Liver (tissue), 8 donors: ENCODE measurements at regions not wholly inside any gene's neighbourhood (a gene's known extent, or its start where the extent isn't known, plus 50 kb on each side); places are given as distances from the start of the nearest gene placed in this dataset.

Experiments
- DNase-seq: peaks from one replicate; pipeline ENCODE4 v3.0.0-alpha.2; 2017; ENCODE audit warnings: low spot score
- H3K27ac ChIP-seq, 2 donors: one replicate each; pipeline ENCODE4 v1.7.0; 2013; ENCODE audit warnings: inconsistent platforms in 2 of 2, low read length in 2 of 2, control low read depth in 1 of 2, low read depth in 1 of 2, mild to moderate bottlenecking in 1 of 2
- H3K27me3 ChIP-seq, 4 donors: one replicate each; pipeline versions ENCODE4 v1.6.1 to v1.7.0; 2013; ENCODE audit warnings: low read length in 3 of 4, inconsistent platforms in 1 of 4, mild to moderate bottlenecking in 1 of 4, moderate library complexity in 1 of 4; ENCODE audit not compliant: control insufficient read depth in 4 of 4, insufficient read depth in 4 of 4
- H3K36me3 ChIP-seq, 4 donors: one replicate each; pipeline versions ENCODE4 v1.6.1 to v1.7.0; 2013; ENCODE audit warnings: low read length in 3 of 4, mild to moderate bottlenecking in 3 of 4, low read depth in 1 of 4, moderate library complexity in 1 of 4; ENCODE audit not compliant: control insufficient read depth in 4 of 4, insufficient read depth in 3 of 4
- H3K4me1 ChIP-seq, 4 donors: one replicate each; pipeline versions ENCODE4 v1.6.1 to v1.7.0; 2013; ENCODE audit warnings: low read length in 3 of 4, mild to moderate bottlenecking in 3 of 4, moderate library complexity in 1 of 4; ENCODE audit not compliant: control insufficient read depth in 4 of 4, insufficient read depth in 4 of 4
- H3K4me3 ChIP-seq, 3 donors: one replicate each; pipeline versions ENCODE4 v1.6.1 to v1.7.0; 2013; ENCODE audit warnings: low read length in 3 of 3, control low read depth in 1 of 3, low read depth in 1 of 3, mild to moderate bottlenecking in 1 of 3
- H3K9ac ChIP-seq, 2 donors: one replicate each; pipeline ENCODE4 v1.7.0; 2013; ENCODE audit warnings: low read length in 2 of 2, mild to moderate bottlenecking in 2 of 2, moderate library complexity in 2 of 2, control low read depth in 1 of 2, low read depth in 1 of 2
- H3K9me3 ChIP-seq, 4 donors: one replicate each; pipeline versions ENCODE4 v1.6.1 to v1.7.0; 2013; ENCODE audit warnings: low read length in 3 of 4; ENCODE audit not compliant: control insufficient read depth in 4 of 4
- EGR1 ChIP-seq, 2 donors: IDR thresholded peaks; 2 replicates each; pipeline ENCODE4 v1.6.1; 2016 to 2018; ENCODE audit warnings: antibody characterized with exemption in 2 of 2, low read depth in 2 of 2
- FOXA1 ChIP-seq: IDR thresholded peaks from 2 replicates; pipeline ENCODE4 v1.6.1; 2016; ENCODE audit warnings: antibody characterized with exemption
- FOXA2 ChIP-seq: IDR thresholded peaks from 2 replicates; pipeline ENCODE4 v1.6.1; 2016; ENCODE audit warnings: antibody characterized with exemption
- GABPA ChIP-seq, 2 donors: IDR thresholded peaks in 1 of 2; conservative IDR thresholded peaks in 1 of 2; 2 replicates each; pipeline ENCODE4 v1.6.1; 2016; ENCODE audit warnings: antibody characterized with exemption in 2 of 2, mild to moderate bottlenecking in 1 of 2, moderate library complexity in 1 of 2
- HNF4A ChIP-seq, 2 donors: conservative IDR thresholded peaks; 2 replicates each; pipeline ENCODE4 v1.6.1; 2016; ENCODE audit warnings: antibody characterized with exemption in 2 of 2, mild to moderate bottlenecking in 2 of 2
- HNF4G ChIP-seq: IDR thresholded peaks from 2 replicates; pipeline ENCODE4 v1.6.1; 2016; ENCODE audit warnings: antibody characterized with exemption
- JUND ChIP-seq, 2 donors: IDR thresholded peaks; 2 replicates each; pipeline ENCODE4 v1.6.1; 2016; ENCODE audit warnings: antibody characterized with exemption in 2 of 2
- NR2F2 ChIP-seq: IDR thresholded peaks from 2 replicates; pipeline ENCODE4 v1.6.1; 2016; ENCODE audit warnings: antibody characterized with exemption
- RAD21 ChIP-seq, 2 donors: IDR thresholded peaks; 2 replicates each; pipeline ENCODE4 v1.6.1; 2016; ENCODE audit warnings: antibody characterized with exemption in 2 of 2, mild to moderate bottlenecking in 2 of 2
- RXRA ChIP-seq, 2 donors: IDR thresholded peaks; 2 replicates each; pipeline ENCODE4 v1.6.1; 2017 to 2018; ENCODE audit warnings: antibody characterized with exemption in 2 of 2, mild to moderate bottlenecking in 1 of 2
- SP1 ChIP-seq: IDR thresholded peaks from 2 replicates; pipeline ENCODE4 v1.6.1; 2018; ENCODE audit warnings: antibody characterized with exemption, mild to moderate bottlenecking
- TAF1 ChIP-seq: conservative IDR thresholded peaks from 2 replicates; pipeline ENCODE4 v1.6.1; 2016; ENCODE audit warnings: antibody characterized with exemption, mild to moderate bottlenecking
- YY1 ChIP-seq: IDR thresholded peaks from 2 replicates; pipeline ENCODE4 v1.6.1; 2016; ENCODE audit warnings: antibody characterized with exemption, mild to moderate bottlenecking
- WGBS: extraction: QIAGEN DNeasy Blood & Tissue Kit; methylation state at CpG from one replicate; pipeline ENCODE4 v1.1.7; 2013; 5-methylcytosine and 5-hydroxymethylcytosine counted together
- TF ChIP-seq, protein P1 (sequence below): IDR thresholded peaks from 2 replicates; pipeline ENCODE4 v1.6.1; 2016; ENCODE audit warnings: antibody characterized with exemption
- TF ChIP-seq, protein P2 (sequence below): IDR thresholded peaks from 2 replicates; pipeline ENCODE4 v1.6.1; 2016; ENCODE audit warnings: antibody characterized with exemption
- TF ChIP-seq, protein P3 (sequence below): IDR thresholded peaks from 2 replicates; pipeline ENCODE4 v1.6.1; 2016; ENCODE audit warnings: antibody characterized with exemption, mild to moderate bottlenecking
- TF ChIP-seq, protein P4 (sequence below): IDR thresholded peaks from 2 replicates; pipeline ENCODE4 v1.6.1; 2016; ENCODE audit warnings: antibody characterized with exemption
- TF ChIP-seq, protein P5 (sequence below): fragments of 150-350 bp; IDR thresholded peaks from 2 replicates; pipeline ENCODE4 v1.5.1; 2017; ENCODE audit warnings: improper control_type of control experiment, low read depth, low read length; ENCODE audit not compliant: missing input control
- donor health status: healthy.
- donor health status: healthy.
- donor health status: healthy.
- donor health status: healthy.
- donor health status: healthy.

DNA sequence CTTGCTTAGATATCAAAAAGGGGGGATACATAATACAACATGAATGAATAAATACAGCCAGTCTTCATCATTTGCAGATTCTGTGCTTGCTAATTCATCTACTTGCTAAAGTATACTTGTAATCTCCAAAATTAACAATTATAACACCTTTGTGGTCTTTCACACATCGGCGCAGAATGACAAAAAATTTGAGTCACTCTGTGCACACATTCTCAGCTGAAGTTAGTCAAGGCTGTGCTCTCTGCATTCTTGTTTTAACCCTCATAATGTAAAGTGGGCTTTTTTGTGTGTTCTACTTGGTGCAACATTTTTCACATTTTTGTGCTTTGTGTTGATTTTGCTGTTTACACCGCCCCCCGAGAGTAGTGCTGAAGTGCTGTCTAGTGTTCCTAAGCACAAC, 65.8 kb upstream of the GPRIN3 start:
- Histone ChIP-seq H3K9me3 (peaks cover 0 to 2% (median 0%) of the 10 kb centered on the region in 4 donors), H3K9ac (no peak overlapping the region), H3K27me3 (no peaks in the 10 kb centered on the region), H3K27ac (no peak overlapping the region), H3K4me1 (no peaks in the 10 kb centered on the region), H3K36me3 (no peaks in the 10 kb centered on the region), H3K4me3 (no peak overlapping the region)
- DNase-seq = no peak
- TF ChIP-seq, protein P1, sequence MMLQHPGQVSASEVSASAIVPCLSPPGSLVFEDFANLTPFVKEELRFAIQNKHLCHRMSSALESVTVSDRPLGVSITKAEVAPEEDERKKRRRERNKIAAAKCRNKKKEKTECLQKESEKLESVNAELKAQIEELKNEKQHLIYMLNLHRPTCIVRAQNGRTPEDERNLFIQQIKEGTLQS = no peak
- TF ChIP-seq, protein P2, sequence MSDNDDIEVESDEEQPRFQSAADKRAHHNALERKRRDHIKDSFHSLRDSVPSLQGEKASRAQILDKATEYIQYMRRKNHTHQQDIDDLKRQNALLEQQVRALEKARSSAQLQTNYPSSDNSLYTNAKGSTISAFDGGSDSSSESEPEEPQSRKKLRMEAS = no peak
- TF ChIP-seq NR2F2 = no peak
- TF ChIP-seq SP1 = no peak
- no peak for TF ChIP-seq FOXA2
- TF ChIP-seq, protein P3, sequence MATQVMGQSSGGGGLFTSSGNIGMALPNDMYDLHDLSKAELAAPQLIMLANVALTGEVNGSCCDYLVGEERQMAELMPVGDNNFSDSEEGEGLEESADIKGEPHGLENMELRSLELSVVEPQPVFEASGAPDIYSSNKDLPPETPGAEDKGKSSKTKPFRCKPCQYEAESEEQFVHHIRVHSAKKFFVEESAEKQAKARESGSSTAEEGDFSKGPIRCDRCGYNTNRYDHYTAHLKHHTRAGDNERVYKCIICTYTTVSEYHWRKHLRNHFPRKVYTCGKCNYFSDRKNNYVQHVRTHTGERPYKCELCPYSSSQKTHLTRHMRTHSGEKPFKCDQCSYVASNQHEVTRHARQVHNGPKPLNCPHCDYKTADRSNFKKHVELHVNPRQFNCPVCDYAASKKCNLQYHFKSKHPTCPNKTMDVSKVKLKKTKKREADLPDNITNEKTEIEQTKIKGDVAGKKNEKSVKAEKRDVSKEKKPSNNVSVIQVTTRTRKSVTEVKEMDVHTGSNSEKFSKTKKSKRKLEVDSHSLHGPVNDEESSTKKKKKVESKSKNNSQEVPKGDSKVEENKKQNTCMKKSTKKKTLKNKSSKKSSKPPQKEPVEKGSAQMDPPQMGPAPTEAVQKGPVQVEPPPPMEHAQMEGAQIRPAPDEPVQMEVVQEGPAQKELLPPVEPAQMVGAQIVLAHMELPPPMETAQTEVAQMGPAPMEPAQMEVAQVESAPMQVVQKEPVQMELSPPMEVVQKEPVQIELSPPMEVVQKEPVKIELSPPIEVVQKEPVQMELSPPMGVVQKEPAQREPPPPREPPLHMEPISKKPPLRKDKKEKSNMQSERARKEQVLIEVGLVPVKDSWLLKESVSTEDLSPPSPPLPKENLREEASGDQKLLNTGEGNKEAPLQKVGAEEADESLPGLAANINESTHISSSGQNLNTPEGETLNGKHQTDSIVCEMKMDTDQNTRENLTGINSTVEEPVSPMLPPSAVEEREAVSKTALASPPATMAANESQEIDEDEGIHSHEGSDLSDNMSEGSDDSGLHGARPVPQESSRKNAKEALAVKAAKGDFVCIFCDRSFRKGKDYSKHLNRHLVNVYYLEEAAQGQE = no peak
- no peak for TF ChIP-seq YY1
- TF ChIP-seq JUND (IDR thresholded peaks at IDR 0.05) = no peak
- TF ChIP-seq, protein P4, sequence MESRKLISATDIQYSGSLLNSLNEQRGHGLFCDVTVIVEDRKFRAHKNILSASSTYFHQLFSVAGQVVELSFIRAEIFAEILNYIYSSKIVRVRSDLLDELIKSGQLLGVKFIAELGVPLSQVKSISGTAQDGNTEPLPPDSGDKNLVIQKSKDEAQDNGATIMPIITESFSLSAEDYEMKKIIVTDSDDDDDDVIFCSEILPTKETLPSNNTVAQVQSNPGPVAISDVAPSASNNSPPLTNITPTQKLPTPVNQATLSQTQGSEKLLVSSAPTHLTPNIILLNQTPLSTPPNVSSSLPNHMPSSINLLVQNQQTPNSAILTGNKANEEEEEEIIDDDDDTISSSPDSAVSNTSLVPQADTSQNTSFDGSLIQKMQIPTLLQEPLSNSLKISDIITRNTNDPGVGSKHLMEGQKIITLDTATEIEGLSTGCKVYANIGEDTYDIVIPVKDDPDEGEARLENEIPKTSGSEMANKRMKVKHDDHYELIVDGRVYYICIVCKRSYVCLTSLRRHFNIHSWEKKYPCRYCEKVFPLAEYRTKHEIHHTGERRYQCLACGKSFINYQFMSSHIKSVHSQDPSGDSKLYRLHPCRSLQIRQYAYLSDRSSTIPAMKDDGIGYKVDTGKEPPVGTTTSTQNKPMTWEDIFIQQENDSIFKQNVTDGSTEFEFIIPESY = no peak
- no peak for TF ChIP-seq FOXA1
- no peak for TF ChIP-seq RAD21 (IDR thresholded peaks at IDR 0.05)
- no peak for TF ChIP-seq TAF1
- no peak for TF ChIP-seq GABPA (IDR thresholded peaks at IDR 0.05 in 1 of 2, conservative IDR thresholded peaks at IDR 0.05 in 1 of 2)
- TF ChIP-seq, protein P5, sequence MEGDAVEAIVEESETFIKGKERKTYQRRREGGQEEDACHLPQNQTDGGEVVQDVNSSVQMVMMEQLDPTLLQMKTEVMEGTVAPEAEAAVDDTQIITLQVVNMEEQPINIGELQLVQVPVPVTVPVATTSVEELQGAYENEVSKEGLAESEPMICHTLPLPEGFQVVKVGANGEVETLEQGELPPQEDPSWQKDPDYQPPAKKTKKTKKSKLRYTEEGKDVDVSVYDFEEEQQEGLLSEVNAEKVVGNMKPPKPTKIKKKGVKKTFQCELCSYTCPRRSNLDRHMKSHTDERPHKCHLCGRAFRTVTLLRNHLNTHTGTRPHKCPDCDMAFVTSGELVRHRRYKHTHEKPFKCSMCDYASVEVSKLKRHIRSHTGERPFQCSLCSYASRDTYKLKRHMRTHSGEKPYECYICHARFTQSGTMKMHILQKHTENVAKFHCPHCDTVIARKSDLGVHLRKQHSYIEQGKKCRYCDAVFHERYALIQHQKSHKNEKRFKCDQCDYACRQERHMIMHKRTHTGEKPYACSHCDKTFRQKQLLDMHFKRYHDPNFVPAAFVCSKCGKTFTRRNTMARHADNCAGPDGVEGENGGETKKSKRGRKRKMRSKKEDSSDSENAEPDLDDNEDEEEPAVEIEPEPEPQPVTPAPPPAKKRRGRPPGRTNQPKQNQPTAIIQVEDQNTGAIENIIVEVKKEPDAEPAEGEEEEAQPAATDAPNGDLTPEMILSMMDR = no peak
- TF ChIP-seq HNF4A (conservative IDR thresholded peaks at IDR 0.05) = no peak
- no peak for TF ChIP-seq HNF4G
- no peak for TF ChIP-seq EGR1 (IDR thresholded peaks at IDR 0.05; ENCODE audit: low read depth in 2 of 2)
- no peak for TF ChIP-seq RXRA (IDR thresholded peaks at IDR 0.05)
- 83% methylated on average over 4 of the region's 4 CpGs for WGBS

DNA sequence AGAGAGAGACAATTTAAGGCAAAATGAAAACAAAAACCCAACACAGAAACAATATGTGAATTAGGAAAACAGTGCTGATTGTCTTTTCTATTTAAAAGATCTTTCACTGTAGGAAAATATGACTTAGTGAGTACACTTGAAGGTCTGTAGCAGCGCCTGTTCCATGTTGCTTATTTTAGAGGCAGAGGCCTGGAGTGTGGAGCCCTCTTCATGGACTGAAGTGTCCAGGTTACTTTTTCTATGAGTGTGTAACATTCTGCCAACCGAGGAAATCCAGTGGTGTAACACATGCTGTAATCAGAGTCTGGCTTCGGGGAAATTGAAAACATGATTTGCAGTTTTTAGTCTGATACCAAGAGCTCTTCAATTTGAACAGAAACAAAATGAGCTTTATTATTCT, 64.0 kb upstream of the GPRIN3 start:
- WGBS = 67% methylated on average over 3 of the region's 3 CpGs
- H3K4me3 ChIP-seq = no peak overlapping the region
- TF ChIP-seq TAF1 (no peak), RAD21 (IDR thresholded peaks at IDR 0.05) (no peak), GABPA (IDR thresholded peaks at IDR 0.05 in 1 of 2, conservative IDR thresholded peaks at IDR 0.05 in 1 of 2) (no peak), NR2F2 (no peak), HNF4G (no peak), JUND (IDR thresholded peaks at IDR 0.05) (no peak), FOXA1 (no peak), EGR1 (IDR thresholded peaks at IDR 0.05; ENCODE audit: low read depth in 2 of 2) (no peak), SP1 (no peak), FOXA2 (no peak), RXRA (IDR thresholded peaks at IDR 0.05) (no peak)
- TF ChIP-seq, protein P4 = no peak
- TF ChIP-seq, protein P3 = no peak
- TF ChIP-seq, protein P1 = no peak

More for the DNA sequence above, 64.0 kb upstream of the GPRIN3 start:
- no peak for DNase-seq
- no peaks in the 10 kb centered on the region for H3K9me3 ChIP-seq
- no peaks in the 10 kb centered on the region for H3K27me3 ChIP-seq
- no peak overlapping the region for H3K9ac ChIP-seq
- no peak overlapping the region for H3K27ac ChIP-seq
- H3K4me1 ChIP-seq = no peaks in the 10 kb centered on the region
- H3K36me3 ChIP-seq = no peaks in the 10 kb centered on the region
